DMS53 treated with DMSO at 0.1 percent for 48 hours (cell line): ENCODE measurements at regions not wholly inside any gene's neighbourhood (a gene's known extent, or its start where the extent isn't known, plus 50 kb on each side); places are given as distances from the start of the nearest gene placed in this dataset.
A peak's percentile ranks its signal among the peaks of the same experiment; 100 is the strongest.
"Not testable (repeated sequence)": the region's sequence is repeated elsewhere in the genome, so short reads cannot be mapped to it uniquely, and the experiment has no call there.

Source experiments
- DNase-seq: peaks from one replicate; lab custom pipeline; 2025; ENCODE audit not compliant: unreplicated experiment; lab: John Stamatoyannopoulos, UW

GRCh38 chrX:10676235-10676957 is 56.0 kb upstream of the MID1 start:
- DNase-seq: no peak

GRCh38 chrX:10677490-10677889 is 57.1 kb upstream of the MID1 start:
- DNase-seq: no peak

DNA sequence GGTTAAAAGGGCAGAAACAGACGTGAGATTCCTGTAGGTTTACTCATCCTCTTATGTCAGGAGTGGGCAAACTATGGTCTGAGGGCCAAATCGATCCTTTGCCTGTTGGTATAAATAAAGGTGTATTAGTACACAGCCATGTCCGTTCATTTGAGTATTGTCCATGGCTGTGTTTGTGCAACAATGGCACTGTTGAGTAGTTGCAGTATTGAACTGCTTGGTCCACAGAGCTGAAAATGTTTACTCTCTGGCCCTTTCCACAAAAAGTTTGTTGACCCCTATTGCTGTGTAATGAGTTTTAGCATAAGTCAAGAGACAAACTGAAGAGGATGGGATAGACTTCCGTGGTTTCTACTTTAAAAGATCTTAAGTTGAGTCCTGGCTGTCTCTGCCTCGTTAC is 59.0 kb upstream of the MID1 start:
- no peak for DNase-seq

DNA sequence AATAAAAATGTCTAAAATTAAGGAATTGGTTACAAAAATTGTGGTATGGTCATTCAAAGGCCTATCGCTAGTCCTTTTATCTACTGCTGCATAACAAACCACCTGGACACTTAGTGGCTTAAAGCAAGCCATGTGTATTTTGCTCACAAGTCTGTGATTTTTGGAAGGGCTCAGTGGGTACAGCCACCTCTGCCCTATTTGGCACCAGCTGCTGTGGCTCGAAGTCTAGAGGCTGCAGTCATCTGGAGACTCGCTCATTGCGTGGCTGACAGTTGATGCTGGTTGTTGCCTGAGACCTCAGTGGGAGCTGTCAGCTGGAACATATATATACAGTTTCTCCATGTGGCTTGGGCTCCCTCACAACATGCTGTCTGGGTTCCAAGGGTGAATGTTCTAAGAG is 60.8 kb upstream of the MID1 start:
- no peak for DNase-seq

GRCh38 chrX:10683631-10684030 is 63.2 kb upstream of the MID1 start:
- not testable (repeated sequence) for DNase-seq

- DNase-seq: no peak
Measured at GRCh38 chrX:10685923-10686595, 65.7 kb upstream of the MID1 start.

- not testable (repeated sequence) for DNase-seq
Measured at GRCh38 chrX:10691751-10692150, 71.4 kb upstream of the MID1 start.

DNA sequence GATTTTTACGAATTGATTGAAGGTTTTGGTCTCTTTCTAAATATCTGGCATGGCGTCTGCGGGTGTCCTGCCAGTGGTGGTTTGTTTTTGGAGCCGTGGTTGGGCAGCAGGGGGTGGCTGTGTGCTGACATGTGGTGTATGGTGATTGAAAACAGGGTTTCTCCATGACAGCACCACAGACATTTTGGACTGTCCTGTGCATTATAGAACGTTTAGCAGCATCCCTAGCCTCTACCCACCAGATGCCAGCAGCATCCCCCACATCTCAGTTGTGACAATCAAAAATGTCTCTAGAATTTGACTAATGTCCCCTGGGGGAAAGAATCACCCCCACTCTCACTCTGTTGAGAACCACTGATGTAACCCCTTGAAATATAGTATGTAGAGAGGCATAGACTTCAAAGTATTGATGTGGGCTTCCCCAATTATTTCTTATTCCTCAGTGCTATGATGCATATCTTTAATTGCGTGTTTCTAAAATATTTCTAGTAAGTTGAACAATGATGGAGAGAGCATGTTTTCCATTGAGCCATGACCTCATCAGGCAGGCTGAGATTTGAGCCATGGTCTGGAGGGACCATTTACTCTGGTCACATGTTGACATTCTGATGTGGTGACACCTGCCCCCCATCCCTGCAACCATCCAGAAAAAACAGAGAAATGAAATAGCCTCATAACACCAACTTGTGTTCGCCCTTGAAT is 77.4 kb upstream of the MID1 start:
- no peak for DNase-seq

- no peak for DNase-seq
Measured at GRCh38 chrX:10698318-10698640, 77.9 kb upstream of the MID1 start.

GRCh38 chrX:10702031-10702430 is 81.6 kb upstream of the MID1 start:
- no peak for DNase-seq

DNA sequence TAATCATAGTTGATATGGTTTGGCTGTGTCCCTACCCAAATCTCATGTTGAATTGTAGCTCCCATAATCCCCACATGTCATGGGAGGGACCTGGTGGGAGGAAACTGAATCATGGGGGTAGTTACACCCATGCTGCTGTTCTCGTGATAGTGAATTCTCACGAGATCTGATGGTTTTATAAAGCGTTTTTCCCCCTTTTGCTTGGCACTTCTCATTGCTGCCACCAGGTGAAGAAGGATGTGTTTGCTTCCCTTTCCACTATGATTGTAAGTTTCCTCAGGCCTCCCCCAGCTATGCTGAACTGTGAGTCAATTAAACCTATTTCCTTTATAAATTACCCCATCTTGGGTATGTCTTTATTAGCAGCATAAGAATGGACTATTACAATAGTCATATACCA is 86.0 kb upstream of the MID1 start:
- not testable (repeated sequence) for DNase-seq

DNA sequence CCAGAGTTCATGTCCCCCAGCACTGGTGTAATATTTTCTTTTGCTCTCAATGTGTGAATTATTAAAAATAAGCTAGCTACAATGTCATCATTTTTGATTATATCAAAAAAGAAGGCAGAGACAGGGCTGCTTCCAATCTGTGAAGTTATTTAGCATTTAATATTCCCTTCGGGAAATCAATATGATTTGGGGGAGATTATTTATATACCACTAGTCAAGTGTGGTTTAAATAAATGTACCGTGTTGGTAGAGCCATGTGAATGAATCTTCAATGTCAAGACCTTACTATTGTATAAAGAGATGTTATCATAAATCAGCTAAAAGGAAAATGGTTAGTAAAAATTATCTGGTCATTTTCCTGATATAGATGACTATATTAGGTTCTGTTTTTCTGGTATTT is 87.4 kb upstream of the MID1 start:
- no peak for DNase-seq

DNA sequence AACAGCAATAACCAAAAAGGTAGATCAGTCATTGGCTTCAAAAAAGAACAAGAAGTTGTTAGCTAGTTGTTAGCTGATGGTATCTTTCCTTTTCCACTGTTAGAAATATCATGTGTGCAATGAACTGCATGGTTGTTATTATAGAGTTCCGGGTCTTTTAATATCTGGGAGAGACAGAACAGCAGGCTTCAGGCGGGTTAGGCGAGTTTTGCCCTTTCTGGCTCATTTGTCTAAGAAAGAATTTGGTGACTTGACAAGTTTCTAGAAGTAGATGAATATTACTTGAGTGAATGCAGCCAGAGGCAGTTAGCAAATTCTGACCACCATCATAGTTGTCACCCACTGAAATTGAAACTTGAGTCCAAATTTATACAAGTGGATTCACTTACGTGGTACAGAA is 88.9 kb upstream of the MID1 start:
- DNase-seq: no peak

- DNase-seq: no peak
Measured at GRCh38 chrX:10714531-10714930, 94.1 kb upstream of the MID1 start.

DNA sequence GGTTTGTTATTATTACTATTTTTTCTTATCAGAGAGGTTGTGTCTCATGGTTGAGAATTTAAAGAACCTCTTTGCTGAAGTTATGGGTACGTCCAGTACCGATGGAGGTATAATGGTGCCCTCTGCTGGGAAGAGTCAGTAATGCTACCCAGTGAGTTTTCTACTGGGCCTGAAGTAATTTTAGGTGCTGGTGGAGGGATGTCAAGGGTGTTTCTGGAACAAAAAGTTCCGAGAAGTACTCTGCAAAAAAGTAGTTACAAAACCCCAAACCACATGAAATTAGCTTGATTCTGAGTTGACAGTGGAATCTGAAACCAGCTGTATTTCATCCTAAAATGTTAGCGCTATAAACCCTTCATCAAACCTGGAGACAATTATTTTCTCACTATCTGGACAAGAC is 102.5 kb upstream of the MID1 start:
- DNase-seq: peak; percentile 2

- no peak for DNase-seq
Measured at GRCh38 chrX:10725071-10725470, 104.7 kb upstream of the MID1 start.

- no peak for DNase-seq
Measured at GRCh38 chrX:10726647-10727046, 106.3 kb upstream of the MID1 start.

DNA sequence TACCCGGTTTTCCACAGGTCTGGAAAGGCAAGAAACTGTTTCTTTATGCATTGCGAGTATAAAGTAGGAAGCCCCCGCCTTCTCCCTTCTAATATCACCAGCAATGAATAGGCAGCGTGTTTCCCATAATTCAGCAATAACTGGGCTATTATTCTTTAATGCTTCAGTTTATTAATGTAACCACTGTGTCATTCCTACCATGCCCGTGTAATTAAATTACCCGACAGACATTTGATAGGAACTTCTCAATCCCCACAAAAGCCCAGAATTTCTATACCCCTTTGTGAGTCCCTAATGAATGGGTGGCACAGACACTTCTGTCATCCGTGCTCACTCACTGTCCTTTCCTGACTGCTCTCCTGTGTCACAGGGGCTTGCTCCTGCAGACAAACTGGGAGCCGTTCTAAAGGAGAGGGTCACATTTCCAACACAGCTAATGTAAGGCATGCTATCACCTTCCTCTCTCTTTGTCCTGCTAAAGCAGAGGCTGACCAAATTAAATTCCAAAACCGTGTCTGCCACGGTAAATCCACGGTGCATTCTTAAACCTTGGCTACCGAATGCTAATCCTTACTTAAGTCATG is 108.5 kb upstream of the MID1 start:
- no peak for DNase-seq

- DNase-seq: no peak
Measured at GRCh38 chrX:10739426-10739825, 119.0 kb upstream of the MID1 start.

DNA sequence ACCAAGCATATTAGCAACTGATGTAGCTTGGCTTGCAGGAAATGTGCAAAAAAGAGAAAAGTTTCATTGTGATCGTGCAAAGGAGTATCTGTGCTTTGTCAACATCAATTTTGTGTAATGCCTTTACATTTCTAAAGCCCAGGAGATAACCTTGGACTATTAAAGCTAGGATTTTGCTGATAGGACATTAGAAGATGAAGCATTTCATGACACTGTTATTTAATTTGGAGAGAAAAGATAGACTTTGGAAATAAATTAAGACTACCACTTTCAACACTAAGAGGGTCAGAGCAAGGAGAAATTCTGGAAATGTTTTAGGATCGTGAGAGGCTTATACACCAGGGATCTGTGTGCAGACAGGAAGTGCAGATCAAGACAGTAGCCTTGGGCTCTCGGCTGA is 120.6 kb upstream of the MID1 start:
- DNase-seq: no peak

DNA sequence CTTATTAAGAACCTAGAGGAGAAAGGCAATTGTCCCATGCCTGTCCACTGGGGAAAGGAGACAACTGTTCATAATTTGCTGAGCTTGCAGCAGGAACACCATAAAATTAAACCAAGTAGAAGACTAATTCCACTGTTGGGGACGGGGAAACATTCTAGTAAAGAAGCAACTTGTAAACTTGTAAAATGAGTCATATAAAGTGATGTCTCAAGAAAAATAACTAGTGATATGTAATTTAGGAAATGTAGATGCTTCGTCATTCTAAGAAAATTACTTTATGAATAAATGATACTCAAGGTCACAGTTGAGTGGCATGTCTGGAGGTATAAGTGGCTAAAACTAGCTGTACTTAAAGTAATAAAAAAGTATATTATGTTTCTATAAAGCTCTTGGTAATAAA is 121.2 kb upstream of the MID1 start:
- no peak for DNase-seq

DNA sequence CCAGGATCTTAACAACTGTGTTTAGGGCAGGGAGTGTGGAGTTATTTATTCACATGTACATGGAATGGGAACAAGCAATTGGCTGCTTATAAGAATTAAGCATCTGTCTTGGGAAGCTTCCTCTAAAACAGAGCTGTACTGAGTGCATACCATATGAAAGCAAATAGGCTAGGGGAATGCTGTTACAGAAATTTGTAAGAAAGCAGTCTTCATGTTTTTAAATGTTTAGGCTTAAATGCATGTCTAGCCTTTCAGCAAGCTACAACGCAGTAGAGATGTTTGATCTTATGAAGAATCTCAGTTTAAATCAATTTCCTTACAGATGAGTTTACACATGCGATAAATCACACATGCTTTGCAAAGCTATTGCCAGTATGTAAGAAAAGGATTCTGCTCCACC is 123.1 kb upstream of the MID1 start:
- no peak for DNase-seq
